Thyroid gland (tissue), 4 donors: ENCODE measurements at regions not wholly inside any gene's neighbourhood (a gene's known extent, or its start where the extent isn't known, plus 50 kb on each side); places are given as distances from the start of the nearest gene placed in this dataset.

Experiments
- DNase-seq, 2 donors: peaks; one replicate each; pipeline ENCODE4 v3.0.0-alpha.2; 2019
- H3K27ac ChIP-seq, 3 donors: fragments of 200-600 bp; sonication (generic); 1 replicate in 2 of 3; 2 replicates in 1 of 3; pipeline ENCODE4 v1.5.1; 2016 to 2019; ENCODE audit warnings: mild to moderate bottlenecking in 1 of 3, moderate library complexity in 1 of 3
- H3K27me3 ChIP-seq: fragments of 200-600 bp; sonication (generic); one replicate; pipeline ENCODE4 v1.5.1; 2019
- H3K36me3 ChIP-seq, 2 donors: fragments of 200-600 bp; sonication (generic); one replicate each; pipeline ENCODE4 v1.5.1; 2016 to 2019
- H3K4me1 ChIP-seq, 2 donors: fragments of 200-600 bp; sonication (generic); one replicate each; pipeline ENCODE4 v1.5.1; 2017 to 2019
- H3K4me3 ChIP-seq, 3 donors: fragments of 200-600 bp; sonication (generic); replicated peaks in 1 of 3; 1 replicate in 2 of 3; 2 replicates in 1 of 3; pipeline ENCODE4 v1.5.1; 2016; ENCODE audit warnings: mild to moderate bottlenecking in 1 of 3
- H3K9me3 ChIP-seq: fragments of 200-600 bp; sonication (generic); one replicate; pipeline ENCODE4 v1.5.1; 2017
- POLR2A ChIP-seq, 2 donors: fragments of 450-650 bp; IDR thresholded peaks; one replicate each; pipeline ENCODE4 v1.6.1; 2017; ENCODE audit warnings: antibody characterized with exemption in 2 of 2, mild to moderate bottlenecking in 2 of 2, moderate library complexity in 1 of 2
- WGBS, 2 donors: methylation state at CpG; one replicate each; pipeline ENCODE4 v1.1.5; 2017; 5-methylcytosine and 5-hydroxymethylcytosine counted together
- intact Hi-C: fragments of 100-400 bp; cut with DNase I; formaldehyde crosslinking; loops from one replicate; pipeline ENCODE4 v1.15.1; 2023
- TF ChIP-seq, protein P1 (sequence below), 6 experiments: fragments of 200-600 bp in 3 of 6; fragments of 450-650 bp in 3 of 6; sonication (generic) in 3 of 6; IDR thresholded peaks; one replicate each; pipeline ENCODE4 v1.5.1; 2016 to 2019; ENCODE audit warnings: antibody characterized with exemption in 6 of 6, mild to moderate bottlenecking in 2 of 6, inconsistent platforms in 1 of 6, moderate library complexity in 1 of 6

DNA sequence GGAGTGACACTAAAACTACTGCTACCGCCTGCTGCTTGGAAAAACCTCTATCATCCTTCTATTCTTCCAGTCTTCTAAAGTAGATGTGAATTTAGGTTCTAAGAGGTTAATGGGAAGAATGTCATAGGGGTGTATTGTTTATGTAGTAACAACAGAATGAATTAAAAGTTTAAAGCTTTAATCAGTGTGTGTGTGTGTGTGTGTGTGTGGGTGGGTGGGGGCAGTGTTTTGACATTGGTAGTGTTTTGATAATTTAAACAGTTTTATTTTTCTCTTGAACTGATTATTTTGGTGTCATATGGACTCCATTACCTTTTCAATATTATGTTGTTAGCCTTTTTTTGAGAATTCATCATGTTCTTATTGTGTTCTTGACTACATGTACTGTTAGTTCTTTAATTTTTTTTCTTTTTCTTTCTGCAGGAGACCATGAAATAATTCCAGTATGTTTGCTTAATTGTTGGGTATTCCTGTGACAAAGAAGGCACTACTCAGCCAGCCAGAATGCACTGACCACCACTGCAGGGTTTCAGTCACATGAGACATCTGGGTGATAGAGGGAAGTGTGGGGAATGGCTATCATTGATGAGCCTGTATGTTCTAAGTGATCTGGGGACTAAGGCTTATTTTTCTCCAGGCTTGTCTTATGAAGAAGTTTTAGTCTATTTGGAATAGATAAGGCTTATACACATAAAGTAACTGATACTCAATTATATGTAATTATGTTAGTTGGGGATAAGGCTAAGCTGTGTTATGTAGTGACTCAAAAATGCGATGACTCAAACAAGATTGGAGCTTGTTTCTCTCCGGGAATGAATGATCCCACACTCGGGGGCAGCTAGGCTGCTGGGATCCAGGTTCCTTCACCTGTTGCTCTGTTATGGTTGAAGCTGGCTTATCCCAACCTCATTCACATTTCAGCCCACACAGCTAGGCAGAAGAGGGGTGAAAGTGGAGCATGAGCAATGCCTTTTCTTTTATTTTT lies 50.2 kb upstream of the ACTBL2 start:
- Histone ChIP-seq H3K27me3 (no peaks in the 10 kb centered on the region), H3K9me3 (no peaks in the 10 kb centered on the region), H3K4me3 (no peak overlapping the region), H3K27ac (no peak overlapping the region), H3K36me3 (no peaks in the 10 kb centered on the region), H3K4me1 (no peaks in the 10 kb centered on the region)
- WGBS, 2 donors, result 76 to 85% methylated on average over 4 of the region's 4 CpGs
- intact Hi-C loops, result no loop called here
- no peak for DNase-seq
- no peak for TF ChIP-seq POLR2A (IDR thresholded peaks at IDR 0.05)
- TF ChIP-seq, protein P1, sequence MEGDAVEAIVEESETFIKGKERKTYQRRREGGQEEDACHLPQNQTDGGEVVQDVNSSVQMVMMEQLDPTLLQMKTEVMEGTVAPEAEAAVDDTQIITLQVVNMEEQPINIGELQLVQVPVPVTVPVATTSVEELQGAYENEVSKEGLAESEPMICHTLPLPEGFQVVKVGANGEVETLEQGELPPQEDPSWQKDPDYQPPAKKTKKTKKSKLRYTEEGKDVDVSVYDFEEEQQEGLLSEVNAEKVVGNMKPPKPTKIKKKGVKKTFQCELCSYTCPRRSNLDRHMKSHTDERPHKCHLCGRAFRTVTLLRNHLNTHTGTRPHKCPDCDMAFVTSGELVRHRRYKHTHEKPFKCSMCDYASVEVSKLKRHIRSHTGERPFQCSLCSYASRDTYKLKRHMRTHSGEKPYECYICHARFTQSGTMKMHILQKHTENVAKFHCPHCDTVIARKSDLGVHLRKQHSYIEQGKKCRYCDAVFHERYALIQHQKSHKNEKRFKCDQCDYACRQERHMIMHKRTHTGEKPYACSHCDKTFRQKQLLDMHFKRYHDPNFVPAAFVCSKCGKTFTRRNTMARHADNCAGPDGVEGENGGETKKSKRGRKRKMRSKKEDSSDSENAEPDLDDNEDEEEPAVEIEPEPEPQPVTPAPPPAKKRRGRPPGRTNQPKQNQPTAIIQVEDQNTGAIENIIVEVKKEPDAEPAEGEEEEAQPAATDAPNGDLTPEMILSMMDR (IDR thresholded peaks at IDR 0.05), result no peak
